ENCODE measurements at regions not wholly inside any gene's neighbourhood (a gene's known extent, or its start where the extent isn't known, plus 50 kb on each side); places are given as distances from the start of the nearest gene placed in this dataset.

DNA sequence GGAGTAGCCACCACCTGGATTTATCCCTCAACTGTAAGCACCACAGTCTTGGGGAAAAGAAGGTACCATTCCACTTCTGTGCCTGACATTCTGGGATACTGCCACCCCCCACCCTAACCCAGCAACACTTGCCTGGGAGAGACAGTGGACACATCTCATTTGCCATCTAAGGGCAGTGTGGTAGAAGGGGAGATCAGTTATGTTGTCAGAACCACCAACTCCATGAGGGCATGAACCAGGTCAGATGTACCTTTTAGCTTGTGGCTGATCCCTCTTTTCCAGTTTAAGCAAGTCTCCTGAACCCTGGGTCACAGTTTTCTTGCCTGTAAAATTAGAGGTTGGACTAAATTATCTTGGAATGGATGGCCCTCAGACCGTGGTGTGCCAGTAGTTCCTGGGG is 165.5 kb downstream of the SCP2D1 start:
- intact Hi-C loops (cut with DNase I; ENCODE audit: low total_unique reads) = no loop called here

GRCh38 chr20:18981962-18982539 is 168.5 kb downstream of the SCP2D1 start:
- TF ChIP-seq CTCF (IDR thresholded peaks at IDR 0.05 in 8 of 11, conservative IDR thresholded peaks at IDR 0.05 in 3 of 11) (no peak), POLR2A (IDR thresholded peaks at IDR 0.05) (no peak), POLR2AphosphoS5 (IDR thresholded peaks at IDR 0.05) (no peak)
- no peaks in the 10 kb centered on the region for H3K9me3 ChIP-seq
- H3K36me3 ChIP-seq = no peaks in the 10 kb centered on the region
- H3K4me1 ChIP-seq = peaks cover 0 to 11% (median 0%) of the 10 kb centered on the region in 6 donors
- H3K27ac ChIP-seq = no peak overlapping the region
- intact Hi-C loops (cut with DNase I; ENCODE audit: low total_unique reads) = no loop called here
- DNase-seq = no peak
- no peak overlapping the region for H3K4me3 ChIP-seq
- H3K27me3 ChIP-seq (replicated peaks in 1 of 7) = peaks cover 0 to 6% (median 0%) of the 10 kb centered on the region in 7 donors
- WGBS, 5 donors = 66 to 79% (median 71%) methylated on average over 5 of the region's 5 CpGs

More for the DNA sequence above, 165.5 kb downstream of the SCP2D1 start:
- no peak for DNase-seq
- Histone ChIP-seq H3K36me3 (no peaks in the 10 kb centered on the region), H3K27ac (no peak overlapping the region), H3K9me3 (no peaks in the 10 kb centered on the region), H3K27me3 (replicated peaks in 1 of 7) (peaks cover 0 to 6% (median 0%) of the 10 kb centered on the region in 7 donors), H3K4me3 (no peak overlapping the region), H3K4me1 (peaks cover 0 to 8% (median 0%) of the 10 kb centered on the region in 6 donors)
- TF ChIP-seq POLR2AphosphoS5 (IDR thresholded peaks at IDR 0.05) = no peak
- no peak for TF ChIP-seq POLR2A (IDR thresholded peaks at IDR 0.05)
- TF ChIP-seq CTCF (IDR thresholded peaks at IDR 0.05 in 8 of 11, conservative IDR thresholded peaks at IDR 0.05 in 3 of 11) = no peak
- 61 to 83% (median 74%) methylated on average over 1 of the region's 1 CpG for WGBS, 5 donors

GRCh38 chr20:18983796-18984195 is 170.2 kb downstream of the SCP2D1 start:
- TF ChIP-seq POLR2AphosphoS5 (IDR thresholded peaks at IDR 0.05) (no peak), CTCF (IDR thresholded peaks at IDR 0.05 in 8 of 11, conservative IDR thresholded peaks at IDR 0.05 in 3 of 11) (no peak), POLR2A (IDR thresholded peaks at IDR 0.05) (no peak)
- intact Hi-C loops (cut with DNase I; ENCODE audit: low total_unique reads) = no loop called here
- DNase-seq = no peak
- 85 to 92% (median 91%) methylated on average over 5 of the region's 5 CpGs for whole genome bisulfite sequencing, 5 donors
- Histone ChIP-seq H3K9me3 (no peaks in the 10 kb centered on the region), H3K4me3 (no peak overlapping the region), H3K27ac (peak overlapping the region in 1 of 8 donors; percentile 4), H3K27me3 (replicated peaks in 1 of 7) (peaks cover 0 to 5% (median 0%) of the 10 kb centered on the region in 7 donors), H3K4me1 (peaks cover 0 to 11% (median 0%) of the 10 kb centered on the region in 6 donors), H3K36me3 (no peaks in the 10 kb centered on the region)

DNA sequence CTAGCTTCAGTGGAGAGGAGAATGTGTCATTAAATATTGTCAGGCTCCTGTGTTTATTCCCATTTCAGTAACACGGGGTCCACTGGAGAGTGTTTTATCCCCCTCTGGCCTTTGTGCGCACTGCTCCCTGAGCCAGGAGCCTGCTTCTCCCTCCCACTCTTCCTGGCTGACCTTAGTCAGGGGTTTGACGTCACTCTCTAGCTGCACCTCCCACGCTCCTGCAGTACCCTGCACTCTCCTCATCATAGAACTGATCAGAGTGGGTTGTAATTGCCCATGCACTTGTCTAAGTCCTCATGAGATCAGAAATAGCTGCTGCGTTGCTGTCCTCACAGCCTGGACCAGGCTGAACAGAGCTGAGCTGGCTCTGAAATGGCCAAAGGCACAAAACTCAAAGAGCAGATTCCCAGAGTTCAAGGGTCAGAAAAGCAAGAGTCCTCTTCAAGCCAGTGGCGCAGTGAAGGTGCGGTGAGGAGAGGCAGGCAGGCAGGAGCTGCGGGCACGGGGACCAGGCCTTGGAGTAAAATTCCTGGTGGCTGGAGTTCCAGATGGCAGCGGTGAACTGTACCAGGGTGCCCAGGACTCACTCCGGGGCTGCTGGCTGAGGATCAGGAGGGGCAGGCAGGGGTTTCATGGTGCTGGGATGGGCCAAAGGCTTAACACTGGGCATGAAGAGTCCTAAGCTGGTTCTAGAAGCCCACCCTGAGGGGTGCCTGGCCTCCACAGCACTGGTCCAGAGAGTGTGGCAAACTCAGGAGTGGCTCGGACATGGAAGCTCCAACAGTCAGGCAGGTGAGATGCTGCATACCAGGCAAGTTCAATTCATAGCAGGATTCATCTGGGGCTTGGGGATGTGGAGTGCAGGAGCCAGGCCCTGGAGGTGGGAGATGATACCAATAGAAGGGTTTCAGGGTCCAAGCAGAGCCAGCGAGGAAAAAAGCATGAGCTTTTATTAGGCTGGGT is 170.9 kb downstream of the SCP2D1 start:
- WGBS, 5 donors = 72 to 82% (median 79%) methylated on average over 13 of the region's 13 CpGs
- no peak for DNase-seq
- H3K9me3 ChIP-seq = no peaks in the 10 kb centered on the region
- no peaks in the 10 kb centered on the region for H3K36me3 ChIP-seq
- peaks cover 0 to 11% (median 0%) of the 10 kb centered on the region in 6 donors for H3K4me1 ChIP-seq
- no peaks in the 10 kb centered on the region for H3K27me3 ChIP-seq (replicated peaks in 1 of 7)
- TF ChIP-seq POLR2AphosphoS5 (IDR thresholded peaks at IDR 0.05) = peak in 2 of 3 donors; percentile 53 to 66
- TF ChIP-seq POLR2A (IDR thresholded peaks at IDR 0.05) = no peak
- TF ChIP-seq CTCF (IDR thresholded peaks at IDR 0.05 in 8 of 11, conservative IDR thresholded peaks at IDR 0.05 in 3 of 11) = peak in 2 of 11 experiments; percentile 8 to 11
- intact Hi-C loops (cut with DNase I; ENCODE audit: low total_unique reads) = no loop called here
- no peak overlapping the region for H3K4me3 ChIP-seq
- H3K27ac ChIP-seq = peak overlapping the region in 3 of 8 donors; percentile 40 to 58 (median 54)
